Lung microvascular endothelial cell (primary cell): ENCODE measurements at regions not wholly inside any gene's neighbourhood (a gene's known extent, or its start where the extent isn't known, plus 50 kb on each side); places are given as distances from the start of the nearest gene placed in this dataset.
"Not testable (repeated sequence)": the region's sequence is repeated elsewhere in the genome, so short reads cannot be mapped to it uniquely, and the experiment has no call there.

ENCODE experiments used
- DNase-seq, 2 donors: peaks; one replicate each; pipeline versions ENCODE4 v3.0.0 to v3.0.0-alpha.2; 2010; ENCODE audit warnings: low read depth in 2 of 2

DNA sequence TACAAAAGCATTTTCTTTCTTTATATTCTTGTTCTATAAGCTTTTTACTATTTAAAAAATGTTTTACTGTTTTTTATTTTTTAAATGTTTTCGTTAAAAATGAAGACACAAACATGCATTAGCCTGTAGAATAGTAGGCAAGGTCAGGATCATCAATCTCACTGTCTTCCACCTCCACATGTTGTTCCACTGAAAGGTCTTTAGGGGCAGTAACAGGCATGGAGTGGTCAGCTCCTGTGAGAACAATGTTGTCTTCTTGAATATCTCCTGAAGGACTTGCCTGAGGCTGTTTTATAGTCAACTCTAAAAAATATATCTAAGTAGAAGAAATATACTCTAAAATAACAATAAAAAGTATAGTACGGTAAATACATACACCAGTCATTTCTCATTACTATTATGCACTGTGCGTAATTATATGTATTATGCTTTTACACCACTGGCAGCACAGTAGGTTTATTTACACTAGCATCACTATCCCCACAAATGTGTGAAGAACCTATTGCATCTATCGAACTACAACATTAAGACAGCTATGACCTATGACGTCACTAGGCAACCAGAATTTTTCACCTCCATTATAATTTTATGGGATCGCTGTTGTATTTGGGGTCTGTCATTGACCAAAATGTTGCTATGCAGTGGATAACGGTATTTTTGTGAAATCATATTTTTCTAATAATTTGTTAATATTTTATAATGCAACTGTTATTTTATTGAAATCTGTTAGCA, 764.3 kb downstream of the METTL4 start:
- no peak for DNase-seq

DNA sequence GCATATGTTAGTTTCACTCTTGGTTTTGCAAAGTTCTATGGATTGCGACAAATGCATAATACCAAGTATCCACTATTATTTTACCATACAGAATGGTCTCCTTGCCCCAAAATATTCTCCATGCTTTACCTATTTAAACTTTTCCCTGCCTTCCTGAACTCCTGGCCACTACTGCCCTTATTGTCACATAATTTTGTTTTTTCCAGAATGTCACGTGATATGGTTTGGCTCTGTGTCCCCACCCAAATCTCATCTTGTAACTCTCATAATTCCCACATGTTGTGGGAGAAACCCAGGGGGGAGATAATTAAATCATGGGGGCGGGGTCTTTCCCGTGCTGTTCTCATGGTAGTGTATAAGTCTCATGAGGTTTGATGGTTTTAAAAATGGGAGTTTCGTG, 760.0 kb downstream of the METTL4 start:
- DNase-seq: no peak

DNA sequence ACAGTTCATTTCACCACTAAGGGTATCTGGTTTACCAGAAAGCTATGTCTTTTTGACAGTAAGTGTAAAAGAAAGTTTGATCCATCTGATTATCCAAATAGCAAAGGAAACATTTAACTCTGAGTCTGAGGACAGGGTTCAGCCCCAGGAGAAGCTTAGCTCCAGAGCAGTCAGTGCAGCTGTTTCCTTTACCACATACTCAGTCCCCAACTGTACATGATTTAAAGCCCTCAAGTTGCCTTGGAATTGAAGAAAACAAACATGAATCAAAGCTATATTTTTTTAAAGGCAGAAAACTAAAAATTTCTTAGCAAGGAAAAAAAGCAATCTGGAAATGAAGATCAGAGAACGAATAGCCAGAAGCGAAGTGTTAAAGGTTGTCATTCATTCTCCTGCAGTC, 746.0 kb downstream of the METTL4 start:
- no peak for DNase-seq

DNA sequence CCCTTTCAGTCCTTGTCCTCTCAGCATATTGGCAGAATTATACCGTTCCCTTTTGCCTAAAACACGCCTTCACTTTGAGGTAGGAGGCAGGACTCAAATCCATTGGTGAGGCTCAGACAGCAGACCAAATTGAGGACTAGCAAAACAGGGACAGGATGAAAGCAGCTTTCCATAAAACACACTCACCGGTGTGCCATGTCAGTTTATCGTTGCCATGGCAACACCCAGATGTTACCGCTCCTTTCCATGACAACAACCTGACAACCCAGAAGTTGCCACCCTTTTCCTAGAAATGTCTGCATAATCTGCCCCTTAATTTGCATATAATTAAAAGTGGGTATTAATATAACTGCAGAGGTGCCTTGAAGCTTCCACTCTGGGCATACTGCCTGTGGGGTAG, 730.4 kb downstream of the METTL4 start:
- DNase-seq: no peak

DNA sequence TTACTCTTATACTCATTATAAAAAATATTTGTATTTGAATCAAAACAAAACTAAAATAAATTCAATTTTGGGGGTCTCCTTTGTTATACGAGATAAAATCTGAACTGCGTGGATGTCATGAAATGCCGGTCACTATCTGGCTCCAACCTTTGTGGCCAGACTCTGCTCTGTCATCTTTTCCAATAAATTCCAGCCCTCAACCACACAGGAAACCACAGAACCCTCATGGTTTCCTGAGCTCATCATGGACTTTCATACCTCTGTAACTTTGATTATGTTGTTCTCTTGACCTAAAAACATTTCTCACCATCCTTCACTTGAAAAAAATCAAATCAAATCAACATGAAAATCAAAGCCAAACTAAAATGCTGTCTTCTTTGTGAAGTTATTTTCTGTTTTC, 724.7 kb downstream of the METTL4 start:
- DNase-seq: peak in 1 of 2 donors; percentile 24

DNA sequence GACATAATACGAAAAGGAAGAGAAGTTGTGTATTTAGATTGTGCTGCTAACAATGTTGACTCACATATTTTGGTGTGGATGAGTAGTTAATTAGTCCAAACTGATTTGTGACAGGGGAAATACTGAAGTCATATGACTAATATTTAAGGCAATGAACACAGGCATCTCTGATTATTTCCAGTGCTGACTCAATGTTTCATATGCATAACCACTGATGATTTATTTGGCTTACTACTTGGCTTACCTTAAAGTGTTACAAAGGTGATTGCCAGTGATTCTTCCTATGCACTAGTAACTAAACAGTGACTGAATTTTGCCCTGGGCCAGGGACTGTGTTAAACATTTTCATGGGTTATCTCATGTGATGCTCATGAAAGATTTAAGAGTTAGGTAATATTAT, 722.6 kb downstream of the METTL4 start:
- no peak for DNase-seq

DNA sequence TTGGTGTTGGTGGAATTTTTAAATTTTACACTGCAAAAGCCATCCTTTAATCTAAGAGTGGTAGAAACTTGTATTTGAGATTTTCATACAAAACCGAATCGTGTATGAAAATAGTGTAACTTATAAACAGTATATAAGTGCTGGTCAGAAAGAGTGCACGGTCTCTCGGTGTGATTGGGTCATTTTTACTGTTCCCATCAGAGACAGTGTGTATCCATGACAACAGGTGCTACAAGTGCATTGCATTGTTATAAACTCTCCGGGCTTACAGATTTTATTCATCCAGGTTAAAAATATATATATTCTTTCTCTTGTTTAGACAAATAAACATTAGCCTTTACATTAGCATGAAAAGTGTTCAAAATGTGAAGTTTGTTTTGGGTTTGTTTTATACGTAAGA, 721.9 kb downstream of the METTL4 start:
- DNase-seq: no peak

DNA sequence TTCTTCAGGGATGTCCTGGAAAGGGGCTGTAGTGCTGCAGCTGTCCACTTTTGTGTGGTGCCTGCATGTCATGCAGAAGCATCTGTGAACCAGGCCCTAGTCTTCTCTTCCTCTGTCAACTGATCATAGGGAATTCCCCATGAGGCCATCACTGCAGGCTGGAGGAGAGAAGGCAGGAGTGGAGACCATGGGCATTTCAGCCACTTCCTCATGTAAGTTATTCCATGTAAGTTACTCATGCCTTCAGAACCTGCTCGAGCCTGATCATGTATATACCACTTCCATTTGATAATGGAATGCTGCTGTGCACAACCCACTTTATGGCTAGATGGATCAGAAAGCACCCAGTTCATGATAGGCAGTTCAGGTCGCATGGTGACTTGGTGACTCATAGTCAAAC, 714.0 kb downstream of the METTL4 start:
- DNase-seq: not testable (repeated sequence)

DNA sequence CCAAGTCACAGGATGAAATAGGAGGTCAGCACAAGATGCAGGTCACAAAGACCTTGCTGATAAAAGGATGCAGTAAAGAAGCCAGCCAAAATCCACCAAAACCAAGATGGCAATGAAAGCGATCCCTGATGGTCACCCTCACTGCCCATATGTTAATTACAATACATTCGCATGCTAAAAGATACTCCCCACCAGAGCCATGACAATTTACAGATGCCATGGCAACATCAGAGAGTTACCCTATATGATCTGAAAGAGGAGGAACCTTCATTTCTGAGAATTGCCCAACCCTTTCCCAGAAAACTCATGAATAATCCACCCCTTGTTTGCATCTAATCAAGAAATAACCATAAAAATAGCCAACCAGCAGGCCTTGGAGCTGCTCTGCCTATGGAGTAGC, 709.8 kb downstream of the METTL4 start:
- DNase-seq: no peak

DNA sequence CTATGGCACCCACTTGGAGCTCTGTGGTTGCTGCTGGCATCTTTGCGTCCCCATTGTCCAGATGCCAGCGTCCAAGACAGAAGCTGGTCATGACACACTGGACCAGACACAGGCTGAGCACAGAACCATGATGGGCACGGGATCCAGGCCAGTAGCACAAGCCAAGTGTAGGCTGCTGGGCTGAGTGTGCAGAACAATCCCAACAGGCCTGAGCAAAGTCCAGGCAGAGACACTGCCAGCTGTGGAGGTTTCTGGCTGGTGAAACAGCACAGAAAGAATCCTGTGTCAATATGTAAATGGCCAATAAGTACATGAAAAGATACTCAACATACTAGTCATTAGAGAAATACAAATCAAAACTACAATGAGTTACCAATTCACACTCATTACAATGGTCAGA, 705.4 kb downstream of the METTL4 start:
- DNase-seq: no peak

DNA sequence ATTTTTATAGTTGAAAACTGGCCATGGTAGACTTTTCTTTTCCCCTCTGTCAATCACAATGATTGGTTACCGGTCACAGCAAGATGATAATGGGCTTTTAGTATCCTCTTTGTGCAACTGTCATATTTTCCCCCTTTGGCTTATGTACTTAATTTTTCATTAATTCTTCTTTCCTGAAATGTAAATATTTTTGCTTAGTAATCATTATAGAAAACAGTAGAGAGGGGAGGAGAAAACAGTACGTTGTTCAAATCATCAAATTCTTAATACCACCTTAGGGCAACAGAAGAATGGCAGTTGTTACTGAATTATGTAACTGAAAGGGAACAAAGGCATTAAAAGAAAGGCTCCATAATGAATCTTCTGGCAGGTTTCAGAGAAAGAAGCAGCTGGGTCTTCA, 699.0 kb downstream of the METTL4 start:
- DNase-seq: no peak

DNA sequence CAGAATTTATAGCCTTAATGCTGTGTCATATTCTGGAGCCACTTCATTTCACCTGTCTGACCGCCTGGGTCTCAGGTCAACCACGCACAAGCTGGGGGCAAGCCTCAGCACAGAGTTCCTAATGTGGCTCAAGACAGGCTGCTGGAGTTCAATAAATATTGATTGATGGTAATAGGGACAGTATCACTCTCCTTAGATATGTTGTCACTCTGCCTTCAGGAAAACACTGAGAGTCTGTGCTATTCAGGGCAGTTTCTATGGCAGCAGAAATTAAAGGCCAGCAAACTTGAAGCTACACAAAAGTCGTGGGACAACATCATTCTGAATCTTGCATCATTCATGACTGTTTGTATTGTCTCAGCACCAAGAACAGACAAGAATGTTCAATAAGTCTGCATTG, 696.1 kb downstream of the METTL4 start:
- no peak for DNase-seq

DNA sequence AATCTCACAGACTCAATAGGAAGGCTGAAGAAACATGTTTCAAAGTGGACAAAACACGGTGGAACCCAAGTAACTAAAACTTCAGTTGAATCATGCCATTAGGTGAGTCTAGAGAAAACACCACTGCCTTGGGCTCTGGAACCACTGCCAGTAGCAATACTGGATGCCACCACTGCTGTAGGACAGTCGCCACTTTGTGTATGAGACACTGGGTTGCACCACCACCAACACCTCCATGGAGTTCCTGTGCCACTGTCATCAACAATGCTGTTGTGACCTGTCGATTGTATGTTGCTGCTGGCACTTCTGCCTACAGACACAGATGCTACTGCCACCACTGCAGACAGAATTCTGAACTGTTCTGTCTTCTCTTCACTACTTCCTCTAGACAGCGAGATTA, 686.7 kb downstream of the METTL4 start:
- DNase-seq: no peak

DNA sequence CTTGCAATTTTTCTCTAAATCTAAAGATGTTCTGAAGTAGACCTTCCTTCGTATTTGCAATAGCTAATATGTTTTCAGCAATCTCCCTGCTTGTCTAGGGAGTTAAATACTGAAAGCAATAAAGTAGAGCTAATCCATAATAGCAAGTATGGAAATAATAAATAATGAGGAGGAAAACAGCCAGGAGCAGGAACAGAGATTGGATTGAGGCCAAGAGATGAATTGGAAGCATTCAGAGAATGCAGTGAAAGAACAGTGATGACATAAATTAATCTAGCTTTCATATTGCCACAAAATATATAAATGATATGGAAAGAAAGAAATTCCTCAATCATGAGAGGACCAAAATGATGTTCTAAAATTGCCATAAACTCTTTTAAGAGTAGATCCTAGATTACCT, 679.7 kb downstream of the METTL4 start:
- peak in 1 of 2 donors; percentile 14 for DNase-seq

DNA sequence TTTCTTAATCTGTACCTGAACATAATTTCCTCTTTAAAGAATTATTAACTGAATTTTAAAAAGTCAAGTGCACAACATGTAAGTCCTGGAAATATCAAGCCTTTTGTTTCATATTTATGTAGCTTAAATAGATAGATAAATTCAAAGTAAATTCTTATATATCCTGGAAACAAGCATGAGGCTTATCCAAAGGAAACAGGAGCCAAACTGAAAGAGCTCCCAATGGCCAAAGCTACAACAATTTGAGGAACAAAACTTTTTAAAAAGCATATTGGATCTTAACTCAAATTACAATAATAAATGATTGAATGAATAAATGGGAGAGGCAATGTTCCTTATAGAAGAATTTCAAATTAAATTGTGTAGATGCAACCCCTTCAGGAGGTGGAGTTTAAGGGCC, 679.1 kb downstream of the METTL4 start:
- DNase-seq: no peak

DNA sequence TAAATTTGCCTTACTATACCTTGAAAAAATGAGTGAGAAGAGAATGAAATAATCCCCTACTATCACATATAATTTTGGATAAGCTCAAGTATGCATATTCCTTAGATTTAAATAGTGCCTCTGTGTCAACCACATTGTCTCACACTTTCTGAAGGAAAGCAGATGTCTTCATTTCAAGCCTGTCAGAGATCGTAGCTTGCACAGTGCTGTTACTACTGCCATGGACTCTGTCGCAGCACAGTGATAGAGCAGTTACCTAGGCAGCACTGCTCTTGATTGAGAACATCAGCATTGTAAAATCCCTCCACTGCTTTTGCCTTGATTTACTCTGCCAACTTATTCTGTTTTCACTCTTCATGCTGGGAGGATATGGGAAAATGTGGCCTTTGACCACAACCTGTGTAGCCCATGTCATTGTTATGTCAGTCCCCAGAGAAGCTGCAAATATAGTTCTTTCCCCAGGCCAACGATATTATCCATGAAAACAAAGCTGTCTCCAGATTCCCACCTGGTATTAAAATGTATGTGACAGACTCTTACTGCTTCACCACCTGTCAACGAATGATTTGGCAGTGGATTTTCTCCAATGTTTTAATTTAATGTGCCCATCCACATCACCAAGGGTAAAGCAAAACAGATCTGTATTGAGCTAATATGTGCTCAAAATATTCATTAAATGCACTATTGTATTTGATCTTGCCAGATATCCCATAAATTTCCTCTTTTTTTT, 675.7 kb downstream of the METTL4 start:
- DNase-seq: no peak

DNA sequence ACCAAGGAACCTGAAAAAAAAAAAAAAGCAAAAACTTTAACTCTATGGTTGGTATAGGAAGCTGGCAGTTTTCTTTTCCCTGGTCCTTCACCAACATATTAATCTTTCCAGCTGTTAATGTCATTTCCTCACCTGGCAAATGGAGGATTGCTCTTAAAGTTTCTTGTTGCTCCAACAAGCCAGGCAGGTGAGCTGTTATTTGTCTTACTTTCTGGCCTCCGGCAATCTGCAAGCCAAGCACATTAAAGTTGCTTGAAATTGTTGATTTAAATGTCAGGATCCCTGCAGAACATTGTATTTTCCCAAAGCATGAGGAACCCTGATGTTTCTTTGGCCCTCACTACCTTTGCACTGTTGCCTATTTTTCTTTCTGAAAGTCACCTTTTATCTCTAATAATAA, 664.9 kb downstream of the METTL4 start:
- DNase-seq: no peak

DNA sequence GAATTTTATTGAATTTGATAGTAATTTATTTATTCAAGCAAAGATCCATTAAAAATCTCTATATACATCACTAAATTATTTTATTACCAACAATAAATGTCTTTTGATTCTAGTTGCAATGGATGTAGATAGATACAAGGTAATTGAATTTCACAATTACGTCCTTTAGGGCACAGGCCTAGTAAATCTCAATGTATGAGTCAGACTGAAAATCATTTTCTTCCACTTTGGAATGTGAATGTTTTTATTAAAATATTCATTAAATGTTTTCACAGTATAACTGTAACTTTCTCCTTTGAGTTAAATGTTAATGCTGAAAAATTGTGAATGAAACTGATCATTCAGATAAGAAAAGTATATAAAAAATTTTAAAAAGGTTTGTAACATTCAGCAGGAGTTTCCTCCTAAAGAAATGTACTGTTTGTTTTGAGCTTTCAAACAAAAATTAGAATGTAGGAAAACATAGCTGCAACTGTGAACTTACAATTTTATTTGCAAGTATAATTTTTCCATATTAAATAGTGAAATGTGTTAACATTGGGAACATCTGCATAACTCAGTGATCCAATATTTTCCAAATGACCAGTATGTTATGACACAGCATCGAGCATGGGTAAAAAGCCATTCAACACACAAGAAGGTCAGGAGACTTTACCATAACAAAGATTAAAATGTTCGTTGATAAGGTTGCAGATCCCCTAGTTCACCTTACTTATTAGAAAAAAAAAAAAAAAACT, 663.7 kb downstream of the METTL4 start:
- DNase-seq: no peak

DNA sequence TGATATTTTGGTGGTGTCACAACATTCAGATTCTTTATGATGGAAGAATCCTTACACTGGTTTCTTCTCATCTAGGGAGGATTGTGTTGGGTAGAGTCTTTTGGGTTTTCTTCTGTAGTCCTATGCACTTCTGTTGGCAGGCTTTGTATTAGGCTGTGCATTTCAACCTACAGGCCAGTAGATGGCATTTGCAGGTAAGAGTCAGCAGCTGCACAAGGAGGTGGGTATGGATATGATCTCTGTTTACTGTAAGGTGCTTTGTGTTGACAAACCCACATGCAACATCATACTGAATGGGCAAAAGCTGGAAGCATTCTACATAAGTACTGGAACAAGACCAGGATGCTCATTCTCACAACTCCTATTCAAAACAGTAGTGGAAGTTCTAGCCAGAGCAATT, 656.8 kb downstream of the METTL4 start:
- DNase-seq: peak; percentile 0 to 22

DNA sequence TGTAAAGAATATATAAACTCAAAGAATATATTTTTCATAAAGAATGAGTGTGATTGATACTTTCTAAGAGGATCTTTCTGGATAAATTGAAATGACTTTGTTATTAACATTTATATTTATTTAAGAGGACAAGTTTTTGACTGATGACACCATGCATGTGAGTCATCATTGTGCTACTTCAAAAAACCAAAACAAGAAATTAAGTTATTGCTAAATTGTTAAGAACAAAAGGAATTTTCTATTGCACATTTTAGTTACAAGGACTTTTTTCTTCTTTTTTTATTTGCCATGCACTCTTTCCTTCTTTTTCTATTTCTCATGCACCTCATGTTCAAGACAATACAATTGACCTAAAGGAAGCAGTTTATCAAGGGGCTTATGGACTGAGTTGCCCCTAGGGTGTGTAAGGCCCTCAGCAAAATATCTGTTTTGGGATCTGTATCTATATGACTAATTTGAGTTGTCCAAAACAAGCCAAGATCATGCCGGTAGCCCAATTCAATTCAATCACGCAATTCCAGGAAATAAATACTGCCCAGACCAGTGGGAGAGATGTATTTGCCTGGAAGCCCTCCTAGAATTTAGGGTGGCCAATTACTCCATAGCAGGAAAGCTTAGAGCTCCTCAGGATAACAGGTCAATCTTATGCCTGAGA, 654.3 kb downstream of the METTL4 start:
- no peak for DNase-seq

DNA sequence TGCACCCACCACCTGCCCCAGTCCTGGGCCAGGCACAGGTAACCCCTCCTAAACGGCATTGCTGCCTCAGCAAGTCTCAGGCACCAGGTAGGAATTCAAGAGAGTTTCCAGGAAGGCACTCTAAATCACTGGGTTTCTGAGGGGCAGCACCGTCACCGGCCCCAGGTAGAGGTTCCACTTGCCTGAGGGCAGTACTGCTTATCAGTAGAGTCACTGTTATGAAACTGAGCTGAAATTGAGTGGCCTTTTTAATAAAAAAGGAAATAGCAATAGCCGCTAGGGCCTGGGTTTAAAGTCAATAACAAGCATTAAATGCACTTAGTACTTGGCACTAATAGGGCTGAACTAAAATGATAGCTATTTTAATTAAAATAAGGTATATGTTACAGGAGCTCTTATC, 653.7 kb downstream of the METTL4 start:
- DNase-seq: no peak

DNA sequence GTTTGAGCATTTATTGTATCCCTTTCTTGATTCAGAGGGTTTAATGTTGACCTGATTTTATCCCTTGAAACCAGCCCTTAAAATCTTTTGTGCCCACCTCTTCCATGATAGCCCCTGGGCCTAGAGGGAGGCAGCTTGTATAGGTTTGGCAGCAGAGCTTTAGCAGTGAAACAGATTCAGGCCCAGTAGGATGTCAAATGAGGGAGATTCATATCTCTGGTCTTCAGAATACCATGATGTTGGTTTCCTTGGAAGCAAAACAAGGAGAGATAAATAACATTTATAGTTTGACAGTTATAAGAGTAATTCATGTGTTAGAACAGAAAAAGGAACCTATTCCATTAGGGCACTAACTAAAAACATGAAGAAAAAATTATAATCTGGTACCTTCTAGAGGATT, 649.2 kb downstream of the METTL4 start:
- no peak for DNase-seq
